ENCODE measurements at regions not wholly inside any gene's neighbourhood (a gene's known extent, or its start where the extent isn't known, plus 50 kb on each side); places are given as distances from the start of the nearest gene placed in this dataset.

- no peak for DNase-seq
- no peak overlapping the region for H3K4me3 ChIP-seq
- H3K27me3 ChIP-seq = no peaks in the 10 kb centered on the region
- H3K27ac ChIP-seq = no peak overlapping the region
- no peaks in the 10 kb centered on the region for H3K4me1 ChIP-seq
- intact Hi-C loops (cut with DNase I; ENCODE audit: low total_unique reads) (no loop called here), in situ Hi-C loops (cut with MboI; ENCODE audit: low pct_ligation_motif_present in 1 of 4, low pct_unique_long_range_greater_than_20kb in 1 of 4, low sequenced_read_pairs in 3 of 4) (no loop called here)
- TF ChIP-seq EP300 (IDR thresholded peaks at IDR 0.05; ENCODE audit: low read depth) = no peak
- TF ChIP-seq CTCF (IDR thresholded peaks at IDR 0.05) = no peak
- no peak for TF ChIP-seq POLR2A (IDR thresholded peaks at IDR 0.05)
- TF ChIP-seq POLR2AphosphoS5 (IDR thresholded peaks at IDR 0.05) = no peak
- no peaks in the 10 kb centered on the region for H3K9me3 ChIP-seq
- no peaks in the 10 kb centered on the region for H3K36me3 ChIP-seq
- 39 to 45% methylated on average over 1 of the region's 1 CpG for WGBS, 2 donors (ENCODE audit: low coverage in 1 of 2)
These were observed 1955.4 kb upstream of the CDH6 start for GRCh38 chr5:29238115-29238514.

GRCh38 chr5:29231154-29231553 lies 1962.3 kb upstream of the CDH6 start:
- intact Hi-C loops (cut with DNase I; ENCODE audit: low total_unique reads) = no loop called here
- Histone ChIP-seq H3K36me3 (no peaks in the 10 kb centered on the region), H3K4me3 (no peak overlapping the region), H3K27ac (no peak overlapping the region), H3K27me3 (no peaks in the 10 kb centered on the region), H3K4me1 (no peaks in the 10 kb centered on the region), H3K9me3 (no peaks in the 10 kb centered on the region)
- no peak for DNase-seq
- in situ Hi-C loops (cut with MboI; ENCODE audit: low pct_ligation_motif_present in 1 of 4, low pct_unique_long_range_greater_than_20kb in 1 of 4, low sequenced_read_pairs in 3 of 4) = no loop called here
- 57 to 65% methylated on average over 1 of the region's 1 CpG for WGBS, 2 donors (ENCODE audit: low coverage in 1 of 2)
- TF ChIP-seq CTCF (IDR thresholded peaks at IDR 0.05) = no peak
- no peak for TF ChIP-seq EP300 (IDR thresholded peaks at IDR 0.05; ENCODE audit: low read depth)
- TF ChIP-seq POLR2A (IDR thresholded peaks at IDR 0.05) = no peak
- no peak for TF ChIP-seq POLR2AphosphoS5 (IDR thresholded peaks at IDR 0.05)

- H3K36me3 ChIP-seq = no peaks in the 10 kb centered on the region
- no peak overlapping the region for H3K4me3 ChIP-seq
- no peak for DNase-seq
- in situ Hi-C loops (cut with MboI; ENCODE audit: low pct_ligation_motif_present in 1 of 4, low pct_unique_long_range_greater_than_20kb in 1 of 4, low sequenced_read_pairs in 3 of 4) = no loop called here
- TF ChIP-seq POLR2AphosphoS5 (IDR thresholded peaks at IDR 0.05) (no peak), POLR2A (IDR thresholded peaks at IDR 0.05) (no peak)
- H3K9me3 ChIP-seq = no peaks in the 10 kb centered on the region
- no peaks in the 10 kb centered on the region for H3K27me3 ChIP-seq
- 52 to 55% methylated on average over 3 of the region's 3 CpGs for WGBS, 2 donors (ENCODE audit: low coverage in 1 of 2)
- intact Hi-C loops (cut with DNase I; ENCODE audit: low total_unique reads) = no loop called here
- H3K4me1 ChIP-seq = no peaks in the 10 kb centered on the region
- H3K27ac ChIP-seq = no peak overlapping the region
These were observed 1962.9 kb upstream of the CDH6 start for GRCh38 chr5:29230591-29230990.

GRCh38 chr5:29229461-29229860 lies 1964.0 kb upstream of the CDH6 start:
- in situ Hi-C loops (cut with MboI; ENCODE audit: low pct_ligation_motif_present in 1 of 4, low pct_unique_long_range_greater_than_20kb in 1 of 4, low sequenced_read_pairs in 3 of 4) (no loop called here), intact Hi-C loops (cut with DNase I; ENCODE audit: low total_unique reads) (no loop called here)
- Histone ChIP-seq H3K36me3 (no peaks in the 10 kb centered on the region), H3K9me3 (no peaks in the 10 kb centered on the region), H3K4me1 (no peaks in the 10 kb centered on the region), H3K27ac (no peak overlapping the region), H3K4me3 (no peak overlapping the region), H3K27me3 (no peaks in the 10 kb centered on the region)
- TF ChIP-seq EP300 (IDR thresholded peaks at IDR 0.05; ENCODE audit: low read depth) = no peak
- no peak for TF ChIP-seq CTCF (IDR thresholded peaks at IDR 0.05)
- TF ChIP-seq POLR2A (IDR thresholded peaks at IDR 0.05) = no peak
- no peak for TF ChIP-seq POLR2AphosphoS5 (IDR thresholded peaks at IDR 0.05)
- WGBS, 2 donors (ENCODE audit: low coverage in 1 of 2) = 60 to 79% methylated on average over 1 to 2 of the region's 2 CpGs
- DNase-seq = no peak

GRCh38 chr5:29218138-29218537 lies 1975.3 kb upstream of the CDH6 start:
- Histone ChIP-seq H3K36me3 (no peaks in the 10 kb centered on the region), H3K27me3 (no peaks in the 10 kb centered on the region), H3K9me3 (peaks cover 0 to 2% of the 10 kb centered on the region in 2 donors), H3K4me1 (no peaks in the 10 kb centered on the region), H3K27ac (no peak overlapping the region), H3K4me3 (no peak overlapping the region)
- no peak for DNase-seq
- intact Hi-C loops (cut with DNase I; ENCODE audit: low total_unique reads) = no loop called here
- in situ Hi-C loops (cut with MboI; ENCODE audit: low pct_ligation_motif_present in 1 of 4, low pct_unique_long_range_greater_than_20kb in 1 of 4, low sequenced_read_pairs in 3 of 4) = no loop called here
- TF ChIP-seq CTCF (IDR thresholded peaks at IDR 0.05) (no peak), EP300 (IDR thresholded peaks at IDR 0.05; ENCODE audit: low read depth) (no peak), POLR2AphosphoS5 (IDR thresholded peaks at IDR 0.05) (no peak)
